Hepatocyte (in vitro differentiated cells): ENCODE measurements at regions not wholly inside any gene's neighbourhood (a gene's known extent, or its start where the extent isn't known, plus 50 kb on each side); places are given as distances from the start of the nearest gene placed in this dataset.

Experiments used
- DNase-seq: peaks from one replicate; pipeline ENCODE4 v3.0.0-alpha.2; 2016; ENCODE audit warnings: low spot score
- H2AFZ ChIP-seq: fragments of 200-600 bp; sonication (generic); 2 replicates; pipeline ENCODE4 v1.6.0; 2016; ENCODE audit warnings: antibody characterized with exemption, mild to moderate bottlenecking
- H3K27ac ChIP-seq: fragments of 200-600 bp; sonication (generic); 2 replicates; pipeline ENCODE4 v1.5.1; 2016; ENCODE audit warnings: mild to moderate bottlenecking
- H3K27me3 ChIP-seq: fragments of 200-600 bp; sonication (generic); 2 replicates; pipeline ENCODE4 v1.6.1; 2016
- H3K36me3 ChIP-seq: fragments of 200-600 bp; sonication (generic); replicated peaks from 2 replicates; pipeline ENCODE4 v1.5.1; 2016; ENCODE audit warnings: low read depth; ENCODE audit not compliant: insufficient read depth
- H3K4me1 ChIP-seq: fragments of 200-600 bp; sonication (generic); 2 replicates; pipeline ENCODE4 v1.5.1; 2016; ENCODE audit warnings: mild to moderate bottlenecking, moderate library complexity; ENCODE audit not compliant: insufficient read depth
- H3K4me2 ChIP-seq: fragments of 200-600 bp; sonication (generic); 2 replicates; pipeline ENCODE4 v1.6.0; 2016
- H3K4me3 ChIP-seq: fragments of 200-600 bp; sonication (generic); 2 replicates; pipeline ENCODE4 v1.5.1; 2016; ENCODE audit warnings: mild to moderate bottlenecking
- H3K79me2 ChIP-seq: fragments of 200-600 bp; sonication (generic); 2 replicates; pipeline ENCODE4 v1.6.0; 2017; ENCODE audit warnings: mild to moderate bottlenecking
- H3K9me2 ChIP-seq: fragments of 200-600 bp; sonication (generic); replicated peaks from 2 replicates; pipeline ENCODE4 v1.6.0; 2017; ENCODE audit warnings: mild to moderate bottlenecking; ENCODE audit not compliant: insufficient read depth
- H3K9me3 ChIP-seq: fragments of 200-600 bp; sonication (generic); 2 replicates; pipeline ENCODE4 v1.5.1; 2016; ENCODE audit warnings: low read depth, mild to moderate bottlenecking
- H4K20me1 ChIP-seq: fragments of 200-600 bp; sonication (generic); 2 replicates; pipeline ENCODE4 v1.6.0; 2016; ENCODE audit warnings: mild to moderate bottlenecking; ENCODE audit not compliant: insufficient read depth, poor library complexity, severe bottlenecking
- CTCF ChIP-seq: fragments of 200-600 bp; sonication (generic); IDR thresholded peaks from 2 replicates; pipeline ENCODE4 v1.5.1; 2016; ENCODE audit warnings: antibody characterized with exemption, mild to moderate bottlenecking; ENCODE audit not compliant: poor library complexity
- EZH2 ChIP-seq: fragments of 200-600 bp; sonication (generic); IDR thresholded peaks from 2 replicates; pipeline ENCODE4 v1.6.1; 2016; ENCODE audit warnings: antibody characterized with exemption, mild to moderate bottlenecking, borderline replicate concordance
- EZH2phosphoT487 ChIP-seq: fragments of 200-600 bp; sonication (generic); IDR thresholded peaks from one replicate; pipeline ENCODE4 v1.6.1; 2018; ENCODE audit warnings: antibody characterized with exemption, mild to moderate bottlenecking, low read depth, moderate library complexity; ENCODE audit not compliant: unreplicated experiment, severe bottlenecking
- WGBS: methylation state at CpG from one replicate; pipeline ENCODE4 v1.1.6; 2016; ENCODE audit warnings: low lambda C conversion rate; ENCODE audit errors: missing lambda C conversion rate; 5-methylcytosine and 5-hydroxymethylcytosine counted together

DNA sequence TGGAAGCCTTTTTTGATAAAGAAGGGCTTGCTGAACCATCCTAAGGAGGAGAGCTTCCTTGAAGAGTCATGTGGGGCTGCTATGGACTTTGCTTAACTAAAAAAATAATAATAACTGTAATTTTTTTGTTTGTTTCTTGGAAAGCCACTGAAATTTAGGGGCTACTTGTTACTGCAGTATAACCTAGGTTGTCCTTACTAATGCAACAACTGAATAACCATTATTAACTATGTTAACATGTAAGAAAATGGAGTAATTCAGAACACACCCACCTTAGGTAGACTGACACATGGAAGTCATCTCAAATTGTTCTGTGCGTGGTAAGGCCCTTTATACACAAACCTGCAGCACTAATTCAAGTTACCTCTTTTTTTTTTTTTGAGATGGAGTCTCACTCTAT is 90.9 kb upstream of the SOX4 start:
- Histone ChIP-seq H3K4me1 (peaks cover 9% of the 10 kb centered on the region), H3K36me3 (no peaks in the 10 kb centered on the region)
- TF ChIP-seq CTCF (no peak), EZH2phosphoT487 (no peak), EZH2 (no peak)

DNA sequence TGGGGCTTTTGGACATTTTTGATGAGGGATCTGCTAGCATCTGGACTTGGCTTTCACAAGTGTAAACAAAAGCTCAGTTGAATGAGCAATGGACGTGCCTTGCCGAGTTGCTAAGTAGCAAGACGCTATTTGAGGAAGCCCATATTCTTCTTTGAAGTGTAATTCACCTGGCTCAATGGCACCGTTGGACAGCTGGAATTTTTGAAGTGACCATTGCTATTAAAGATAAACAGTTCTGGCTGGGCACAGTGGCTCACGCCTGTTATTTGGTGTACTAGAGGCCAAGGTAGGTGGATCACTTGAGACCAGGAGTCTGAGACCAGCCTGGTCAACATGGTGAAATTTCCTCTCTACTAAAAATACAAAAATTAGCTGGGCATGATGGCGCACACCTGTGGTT is 88.8 kb upstream of the SOX4 start:
- no peak overlapping the region for H2AFZ ChIP-seq
- no peak overlapping the region for H3K27ac ChIP-seq
- H4K20me1 ChIP-seq = no peaks in the 10 kb centered on the region
- H3K36me3 ChIP-seq = no peaks in the 10 kb centered on the region
- no peaks in the 10 kb centered on the region for H3K79me2 ChIP-seq
- H3K4me3 ChIP-seq = no peak overlapping the region
- TF ChIP-seq EZH2phosphoT487 = no peak
- no peak for TF ChIP-seq CTCF
- TF ChIP-seq EZH2 = no peak
- H3K4me1 ChIP-seq = peaks cover 9% of the 10 kb centered on the region
- H3K9me3 ChIP-seq = no peaks in the 10 kb centered on the region
- no peak overlapping the region for H3K4me2 ChIP-seq
- 64% methylated on average over 6 of the region's 6 CpGs for WGBS
- H3K27me3 ChIP-seq = no peaks in the 10 kb centered on the region
- H3K9me2 ChIP-seq = no peaks in the 10 kb centered on the region
- no peak for DNase-seq

More for the DNA sequence above, 90.9 kb upstream of the SOX4 start:
- Histone ChIP-seq H2AFZ (no peak overlapping the region), H3K9me3 (no peaks in the 10 kb centered on the region), H3K4me2 (no peak overlapping the region), H4K20me1 (no peaks in the 10 kb centered on the region), H3K79me2 (no peaks in the 10 kb centered on the region), H3K27ac (no peak overlapping the region), H3K27me3 (no peaks in the 10 kb centered on the region), H3K9me2 (no peaks in the 10 kb centered on the region), H3K4me3 (no peak overlapping the region)
- WGBS = 100% methylated on average over 1 of the region's 1 CpG
- no peak for DNase-seq

DNA sequence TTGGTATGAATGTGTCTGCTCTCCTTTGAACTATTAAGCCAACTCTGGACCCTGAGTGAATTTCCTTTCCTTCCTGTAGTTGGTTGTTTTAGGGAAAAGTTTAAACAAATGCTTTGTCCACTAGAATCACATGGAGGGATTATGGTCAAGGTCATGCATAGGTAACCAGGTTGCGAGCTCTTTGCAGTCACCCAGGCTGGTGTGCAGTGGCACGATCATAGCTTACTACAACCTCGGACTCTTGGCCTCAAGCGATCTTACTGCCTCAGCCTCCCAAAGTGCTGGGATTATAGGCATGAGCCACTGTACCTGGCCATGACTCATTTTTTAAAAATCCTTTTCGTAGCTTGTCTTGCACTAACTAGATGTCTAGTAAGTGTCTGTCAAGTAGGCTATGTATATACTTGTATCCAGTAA is 88.0 kb upstream of the SOX4 start:
- H3K79me2 ChIP-seq = no peaks in the 10 kb centered on the region
- H3K4me3 ChIP-seq = no peak overlapping the region
- H2AFZ ChIP-seq = no peak overlapping the region
- no peak overlapping the region for H3K4me2 ChIP-seq
- no peak for TF ChIP-seq CTCF
- TF ChIP-seq EZH2 = no peak
- no peak for TF ChIP-seq EZH2phosphoT487
- no peaks in the 10 kb centered on the region for H3K9me2 ChIP-seq
- H3K27me3 ChIP-seq = no peaks in the 10 kb centered on the region
- peaks cover 2% of the 10 kb centered on the region for H3K4me1 ChIP-seq
- no peaks in the 10 kb centered on the region for H3K36me3 ChIP-seq
- H3K27ac ChIP-seq = no peak overlapping the region
- no peaks in the 10 kb centered on the region for H3K9me3 ChIP-seq
- DNase-seq = no peak
- H4K20me1 ChIP-seq = no peaks in the 10 kb centered on the region
- 79% methylated on average over 5 of the region's 5 CpGs for WGBS

DNA sequence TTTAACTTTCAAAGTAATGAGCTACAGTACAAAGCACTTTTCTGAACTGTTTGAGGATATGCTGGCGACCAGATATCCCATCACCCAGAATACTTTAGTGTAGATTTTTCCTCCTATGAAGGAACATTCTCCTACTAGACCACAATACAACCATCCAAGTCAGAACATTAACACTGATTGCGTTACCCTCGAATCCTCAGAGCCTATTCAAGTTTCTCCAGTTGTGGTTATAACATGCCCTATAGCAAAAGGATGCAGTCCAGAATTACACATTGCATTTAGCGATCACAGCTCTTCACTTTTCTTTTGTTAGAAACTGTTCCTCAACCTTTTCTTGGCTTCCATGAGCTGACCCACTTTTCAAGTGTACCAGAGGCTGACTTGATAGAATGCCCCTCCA is 87.4 kb upstream of the SOX4 start:
- Histone ChIP-seq H3K4me1 (no peaks in the 10 kb centered on the region), H3K79me2 (no peaks in the 10 kb centered on the region), H3K4me2 (no peak overlapping the region), H3K4me3 (no peak overlapping the region), H2AFZ (no peak overlapping the region), H3K36me3 (no peaks in the 10 kb centered on the region), H4K20me1 (no peaks in the 10 kb centered on the region), H3K27me3 (no peaks in the 10 kb centered on the region), H3K9me3 (no peaks in the 10 kb centered on the region), H3K27ac (no peak overlapping the region), H3K9me2 (no peaks in the 10 kb centered on the region)
- 82% methylated on average over 4 of the region's 4 CpGs for WGBS
- TF ChIP-seq EZH2 = no peak
- no peak for TF ChIP-seq CTCF
- no peak for TF ChIP-seq EZH2phosphoT487
- no peak for DNase-seq
